GM18508 (cell line): ENCODE measurements at regions not wholly inside any gene's neighbourhood (a gene's known extent, or its start where the extent isn't known, plus 50 kb on each side); places are given as distances from the start of the nearest gene placed in this dataset.
"Not testable (repeated sequence)": the region's sequence is repeated elsewhere in the genome, so short reads cannot be mapped to it uniquely, and the experiment has no call there.

Experiments used
- ATAC-seq: cut with Tn5 transposase; IDR thresholded peaks from one replicate; pipeline ENCODE4 v1.9.1; 2021; ENCODE audit warnings: moderate number of reproducible peaks; ENCODE audit not compliant: insufficient read depth, unreplicated experiment

DNA sequence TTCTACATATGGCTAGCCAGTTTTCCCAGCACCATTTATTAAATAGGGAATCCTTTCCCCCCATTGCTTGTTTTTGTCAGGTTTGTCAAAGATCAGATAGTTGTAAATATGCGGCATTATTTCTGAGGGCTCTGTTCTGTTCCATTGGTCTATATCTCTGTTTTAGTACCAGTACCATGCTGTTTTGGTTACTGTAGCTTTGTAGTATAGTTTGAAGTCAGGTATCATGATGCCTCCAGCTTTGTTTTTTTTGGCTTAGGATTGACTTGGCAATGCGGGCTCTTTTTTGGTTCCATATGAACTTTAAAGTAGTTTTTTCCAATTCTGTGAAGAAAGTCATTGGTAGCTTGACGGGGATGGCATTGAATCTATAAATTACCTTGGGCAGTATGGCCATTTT, 60.0 kb upstream of the GPC3 start:
- not testable (repeated sequence) for ATAC-seq

DNA sequence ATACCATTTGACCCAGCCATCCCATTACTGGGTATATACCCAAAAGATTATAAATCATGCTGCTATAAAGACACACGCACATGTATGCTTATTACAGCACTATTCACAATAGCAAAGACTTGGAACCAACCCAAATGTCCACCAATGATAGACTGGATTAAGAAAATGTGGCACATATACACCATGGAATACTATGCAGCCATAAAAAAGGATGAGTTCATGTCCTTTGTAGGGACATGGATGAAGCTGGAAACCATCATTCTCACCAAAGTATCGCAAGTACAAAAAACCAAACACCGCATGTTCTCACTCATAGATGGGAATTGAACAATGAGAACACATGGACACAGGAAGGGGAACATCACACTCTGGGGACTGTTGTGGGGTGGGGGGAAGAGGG, 81.7 kb upstream of the GPC3 start:
- not testable (repeated sequence) for ATAC-seq

DNA sequence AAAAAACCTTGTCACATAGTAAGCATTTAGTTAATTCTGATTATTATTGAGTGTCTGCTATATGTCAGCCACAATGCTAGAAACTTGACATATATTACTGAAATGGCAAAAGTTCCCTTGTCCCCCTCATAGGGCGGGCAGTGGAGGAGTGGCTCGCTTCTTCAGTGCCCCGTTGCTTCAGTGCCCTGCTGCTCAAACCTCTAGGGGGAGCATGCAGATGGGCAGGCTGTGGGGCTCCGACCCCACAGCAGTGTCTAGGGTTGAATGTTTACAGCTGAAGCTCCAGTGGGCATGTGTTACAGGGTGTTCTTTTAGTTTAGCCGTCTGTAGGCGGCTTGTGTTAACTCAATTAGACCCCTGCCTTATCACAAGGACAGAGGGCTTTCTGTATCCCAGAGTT, 86.5 kb upstream of the GPC3 start:
- not testable (repeated sequence) for ATAC-seq

GRCh38 chrX:134073341-134073740, 87.9 kb upstream of the GPC3 start:
- no peak for ATAC-seq

GRCh38 chrX:134074151-134074550, 88.8 kb upstream of the GPC3 start:
- ATAC-seq, result no peak

- no peak for ATAC-seq
These were observed 90.7 kb upstream of the GPC3 start for GRCh38 chrX:134075894-134076718.

DNA sequence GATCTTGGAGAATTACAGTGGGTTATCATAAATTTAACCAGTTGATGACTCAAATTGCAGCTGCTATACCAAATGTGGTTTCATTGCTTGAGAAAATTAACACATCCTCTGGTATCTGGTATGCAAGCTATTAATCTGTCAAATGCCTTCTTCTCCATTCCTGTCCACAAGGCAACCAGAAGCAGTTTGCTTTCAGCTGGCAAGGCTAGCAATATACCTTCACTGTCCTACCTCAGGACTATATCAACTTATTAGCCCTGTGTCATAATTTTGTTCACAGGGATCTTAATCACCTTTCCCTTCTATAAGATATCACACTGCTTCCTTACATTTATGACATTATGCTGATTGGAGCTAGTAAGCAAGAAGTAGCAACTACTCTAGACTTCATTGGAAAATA, 110.0 kb upstream of the GPC3 start:
- ATAC-seq, result no peak

DNA sequence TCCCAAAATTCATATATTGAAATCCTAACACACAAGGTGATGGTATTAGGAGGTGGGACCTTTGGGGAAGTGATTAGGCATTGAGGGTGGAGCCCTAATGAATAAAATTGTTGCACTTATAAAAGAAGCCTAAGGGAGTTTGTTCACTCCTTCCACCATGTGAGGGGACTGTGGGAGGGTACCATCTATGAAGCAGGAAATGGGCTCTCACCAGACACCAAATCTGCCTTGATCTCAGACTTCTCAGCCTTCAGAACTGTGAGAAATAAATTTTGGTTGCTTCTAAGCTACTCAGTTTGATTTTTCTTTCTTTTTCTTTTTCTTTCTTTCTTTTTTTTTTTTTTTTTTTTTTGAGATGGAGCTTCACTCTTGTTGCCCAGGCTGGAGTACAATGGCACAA, 116.2 kb upstream of the GPC3 start:
- no peak for ATAC-seq

DNA sequence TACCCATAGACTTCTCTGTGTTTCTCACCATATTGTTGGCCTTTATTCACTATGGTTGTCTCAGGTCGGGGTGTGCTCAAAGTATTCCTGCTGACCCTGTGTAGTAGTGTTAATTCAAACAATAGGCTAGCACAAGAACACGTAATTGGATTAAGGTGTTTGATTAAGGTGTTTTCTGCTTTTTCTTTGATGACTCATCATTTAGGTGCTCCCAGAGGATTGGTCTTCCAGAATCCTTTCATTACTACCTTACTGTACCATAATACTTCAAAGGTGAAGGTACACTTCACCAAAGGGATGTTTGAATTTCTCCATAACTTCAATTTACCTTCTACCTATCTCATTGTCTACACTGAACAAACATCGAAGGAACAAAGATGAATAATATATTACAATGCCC, 121.7 kb upstream of the CCDC160 start:
- no peak for ATAC-seq

DNA sequence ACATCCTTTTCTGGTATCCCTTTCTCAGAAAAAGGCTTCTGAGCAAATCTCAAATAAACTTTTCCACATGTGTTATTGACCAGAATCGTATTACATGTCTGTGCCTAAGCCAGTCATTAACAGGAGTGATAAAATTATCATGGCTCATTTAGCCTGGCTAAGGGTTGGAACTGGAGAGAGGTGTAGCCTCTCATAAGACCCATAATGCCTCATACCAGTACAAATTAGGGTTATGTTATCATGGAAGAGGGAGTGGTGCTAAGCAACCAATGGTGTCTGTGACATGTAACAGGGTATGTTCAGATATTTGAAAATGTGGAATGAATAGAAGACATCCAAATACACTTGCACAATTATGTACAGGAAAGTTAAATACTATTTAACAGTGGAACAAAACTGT, 99.6 kb upstream of the CCDC160 start:
- ATAC-seq, result no peak

DNA sequence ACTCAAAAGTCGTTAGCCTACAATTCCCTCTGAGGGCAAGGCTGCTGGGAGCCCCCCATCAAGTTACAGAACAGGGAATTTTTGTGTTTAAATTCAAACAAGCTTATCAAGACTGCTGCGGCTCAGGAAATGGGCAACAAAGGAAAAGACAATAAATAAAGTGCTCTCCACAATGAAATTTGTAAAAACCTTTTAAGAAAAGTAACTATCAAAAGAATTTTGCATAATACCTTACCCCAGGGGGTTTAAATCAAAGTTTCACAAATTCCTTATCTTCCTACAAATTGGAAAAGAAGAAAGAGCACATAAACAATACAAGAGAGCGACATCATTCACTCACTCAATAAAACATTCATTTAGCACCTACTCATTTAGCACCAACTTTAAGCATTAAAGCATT, 97.9 kb upstream of the CCDC160 start:
- no peak for ATAC-seq

- ATAC-seq, result peak; percentile 58
These were observed 92.8 kb upstream of the CCDC160 start for GRCh38 chrX:134144231-134144630.

DNA sequence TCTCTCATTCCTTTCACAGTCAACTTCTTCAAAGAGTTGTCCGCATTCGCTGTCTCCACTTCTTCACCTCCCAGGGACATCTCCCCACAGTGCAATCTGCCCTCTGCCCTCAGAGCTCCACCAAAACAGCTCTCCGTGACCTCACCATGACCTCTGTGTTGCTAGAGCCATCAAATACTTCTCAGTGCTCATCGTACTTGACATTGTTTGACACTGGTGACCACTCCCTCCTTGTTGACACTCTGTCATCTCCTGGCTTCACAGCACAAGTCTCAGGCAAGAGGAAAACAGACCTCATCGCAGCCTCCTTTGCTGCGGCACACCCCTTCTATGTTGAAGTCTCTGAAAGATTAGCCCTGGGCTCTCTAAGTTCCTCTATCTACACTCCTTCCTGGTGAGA, 90.5 kb upstream of the CCDC160 start:
- no peak for ATAC-seq

GRCh38 chrX:134148172-134148692, 88.8 kb upstream of the CCDC160 start:
- ATAC-seq, result no peak

GRCh38 chrX:134158821-134159512, 78.0 kb upstream of the CCDC160 start:
- ATAC-seq, result peak; percentile 43

- peak; percentile 86 for ATAC-seq
These were observed 75.8 kb upstream of the CCDC160 start for GRCh38 chrX:134161162-134161561.

- no peak for ATAC-seq
These were observed 75.0 kb upstream of the CCDC160 start for GRCh38 chrX:134162032-134162431.

DNA sequence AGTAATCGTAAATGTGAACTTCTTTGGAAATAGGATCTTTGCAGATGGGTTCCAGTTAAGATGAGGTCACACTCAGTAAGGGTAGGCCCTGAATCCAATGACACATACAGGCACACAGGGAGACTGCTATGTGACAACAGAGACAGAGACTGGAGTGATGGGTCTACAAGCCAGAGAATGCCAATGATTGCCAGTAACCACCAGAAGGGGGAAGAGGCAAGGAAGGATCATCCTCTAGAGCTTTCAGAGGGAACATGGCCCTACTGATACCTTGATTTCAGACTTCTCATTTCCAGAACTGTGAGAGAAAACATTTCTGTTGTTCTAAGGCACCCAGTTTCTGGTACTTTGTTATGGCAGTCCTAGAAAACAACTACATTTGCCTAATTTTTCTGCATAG, 73.1 kb upstream of the CCDC160 start:
- no peak for ATAC-seq

DNA sequence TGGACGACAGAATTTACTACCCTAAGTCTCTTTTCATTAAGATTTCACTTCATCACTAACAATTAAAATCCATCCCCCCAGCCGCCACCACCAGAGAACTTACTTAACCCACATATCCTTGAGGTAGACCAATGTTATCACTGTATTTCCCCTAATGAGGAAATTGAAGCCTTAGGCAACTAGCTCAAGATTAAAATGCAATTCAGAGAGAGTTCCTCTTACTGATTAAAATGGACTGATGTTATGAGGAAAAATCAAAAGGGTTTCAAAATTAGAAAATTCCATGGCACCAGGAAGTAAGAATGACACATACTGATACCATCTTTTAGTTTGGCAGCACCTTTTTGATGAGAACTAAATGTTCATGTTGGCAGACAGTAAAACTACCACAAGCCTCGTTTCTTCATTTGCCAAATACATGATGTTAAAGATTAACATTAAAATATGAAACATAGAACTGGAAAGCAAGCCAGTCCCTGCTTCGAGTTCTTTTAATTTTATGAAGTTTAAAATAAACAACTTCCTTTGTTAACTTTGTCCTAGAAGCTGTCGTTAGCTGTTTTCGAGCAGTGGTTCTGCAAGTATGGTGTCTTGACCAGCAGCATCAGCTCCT, 69.3 kb upstream of the CCDC160 start:
- ATAC-seq, result no peak

GRCh38 chrX:134171661-134172587, 65.1 kb upstream of the CCDC160 start:
- no peak for ATAC-seq
